ENCODE measurements at regions not wholly inside any gene's neighbourhood (a gene's known extent, or its start where the extent isn't known, plus 50 kb on each side); places are given as distances from the start of the nearest gene placed in this dataset.

DNA sequence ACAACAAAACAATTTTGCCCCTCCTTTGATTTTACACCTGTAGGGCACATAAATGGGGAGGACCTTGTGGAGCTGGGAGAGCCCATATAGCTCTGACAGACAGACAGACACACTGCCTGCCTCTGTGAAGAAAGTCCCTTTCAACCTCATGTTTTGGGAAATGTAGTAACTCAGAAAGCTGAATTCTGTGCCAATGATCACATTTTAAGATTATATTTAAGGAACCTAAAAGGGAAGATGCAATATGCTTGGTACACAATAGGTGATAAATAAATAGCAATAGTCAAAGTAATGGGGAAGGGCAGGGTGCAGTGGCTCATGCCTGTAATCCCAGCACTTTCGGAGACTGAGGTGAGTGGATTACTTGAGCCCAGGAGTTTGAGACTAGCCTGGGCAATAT, 446.4 kb upstream of the ID2 start:
- Histone ChIP-seq H3K9me2 (ENCODE audit: insufficient read depth) (no peaks in the 10 kb centered on the region), H2AFZ (ENCODE audit: low read depth, low read length, poor library complexity, severe bottlenecking) (no peak overlapping the region), H3K79me2 (ENCODE audit: insufficient read depth, low read length) (no peaks in the 10 kb centered on the region), H3K9me3 (ENCODE audit: control insufficient read depth in 1 of 2, insufficient read depth in 1 of 2, low read depth in 1 of 2, low read length in 2 of 2) (no peaks in the 10 kb centered on the region), H3K36me3 (ENCODE audit: control insufficient read depth in 1 of 2, insufficient read depth in 2 of 2, low read length in 2 of 2) (no peaks in the 10 kb centered on the region), H3K4me3 (replicated peaks in 1 of 2; ENCODE audit: low read depth in 1 of 2, low read length in 2 of 2) (no peak overlapping the region), H3K9ac (ENCODE audit: low read length) (no peak overlapping the region), H3K27me3 (ENCODE audit: insufficient read depth, low read length) (0 out of 2 replicates have a peak, but pooled peaks cover 4% of the 10 kb centered on the region), H3K4me1 (ENCODE audit: control insufficient read depth in 1 of 2, insufficient read depth in 2 of 2, low read length in 2 of 2) (no peaks in the 10 kb centered on the region), H3K27ac (ENCODE audit: low read depth, low read length) (no peak overlapping the region), H3K4me2 (ENCODE audit: low read length) (no peak overlapping the region), H4K20me1 (ENCODE audit: insufficient read depth) (no peaks in the 10 kb centered on the region)
- no peak for ATAC-seq
- TF ChIP-seq TCF7L2 (IDR thresholded peaks at IDR 0.05; ENCODE audit: borderline replicate concordance, extremely low read depth, insufficient read depth, insufficient read length) (no peak), ZNF274 (IDR thresholded peaks at IDR 0.05; ENCODE audit: low read depth, low read length) (no peak), CEBPB (IDR thresholded peaks at IDR 0.05; ENCODE audit: low read depth) (no peak), FOSL1 (IDR thresholded peaks at IDR 0.05; ENCODE audit: low read depth) (no peak), POLR2A (IDR thresholded peaks at IDR 0.05; ENCODE audit: borderline replicate concordance, extremely low read depth, insufficient read depth, insufficient read length) (no peak), SIN3A (IDR thresholded peaks at IDR 0.05; ENCODE audit: low read depth) (no peak), ZFX (IDR thresholded peaks at IDR 0.05) (no peak), SP1 (IDR thresholded peaks at IDR 0.05; ENCODE audit: low read depth) (no peak), POLR2AphosphoS5 (IDR thresholded peaks at IDR 0.05; ENCODE audit: low read depth, low read length) (no peak), YY1 (IDR thresholded peaks at IDR 0.05; ENCODE audit: extremely low read depth, insufficient replicate concordance, low read depth, low read length) (no peak), ELF1 (IDR thresholded peaks at IDR 0.05; ENCODE audit: borderline replicate concordance, low read depth) (no peak), EZH2phosphoT487 (IDR thresholded peaks at IDR 0.05; ENCODE audit: borderline replicate concordance) (no peak), CTCF (IDR thresholded peaks at IDR 0.05 in 2 of 3, conservative IDR thresholded peaks at IDR 0.05 in 1 of 3; ENCODE audit: borderline replicate concordance in 1 of 3, insufficient read depth in 1 of 3, low read depth in 2 of 3, low read length in 2 of 3) (no peak), JUND (IDR thresholded peaks at IDR 0.05) (no peak), CBX3 (IDR thresholded peaks at IDR 0.05; ENCODE audit: low read depth) (no peak), RAD21 (IDR thresholded peaks at IDR 0.05; ENCODE audit: low read depth) (no peak), EZH2 (IDR thresholded peaks at IDR 0.05) (no peak)
- CTCF ChIA-PET: no interaction called here
- RAD21 ChIA-PET (ENCODE audit: low non-redundant PET in 1 of 2, low total read pairs in 2 of 2, uncharacterized antibody in 2 of 2, unreplicated experiment in 2 of 2): no interaction called here
- POLR2A ChIA-PET: no interaction called here
- intact Hi-C loops (cut with micrococcal nuclease): no loop called here
- BruUV-seq (replicated peaks): no TSS peak
- no peak for DNase-seq (ENCODE audit: low read depth, low spot score)
